Body of pancreas (tissue), 4 donors: ENCODE measurements at regions not wholly inside any gene's neighbourhood (a gene's known extent, or its start where the extent isn't known, plus 50 kb on each side); places are given as distances from the start of the nearest gene placed in this dataset.

Experiments
- ATAC-seq: fragments of 150-250 bp; one replicate; pipeline ENCODE4 v1.9.1; 2016
- DNase-seq, 4 donors: peaks; one replicate each; pipeline ENCODE4 v3.0.0-alpha.2; 2019
- H3K27ac ChIP-seq, 4 donors: fragments of 200-600 bp; sonication (generic); 1 replicate in 3 of 4; 2 replicates in 1 of 4; pipeline versions ENCODE4 v1.5.1 to v1.6.1; 2016 to 2019; ENCODE audit warnings: mild to moderate bottlenecking in 1 of 4, mixed read lengths in 1 of 4, moderate library complexity in 1 of 4
- H3K27me3 ChIP-seq, 2 donors: fragments of 200-600 bp; sonication (generic); one replicate each; pipeline ENCODE4 v1.6.0; 2016; ENCODE audit warnings: mild to moderate bottlenecking in 1 of 2
- H3K36me3 ChIP-seq, 2 donors: fragments of 200-600 bp; sonication (generic); replicated peaks in 1 of 2; 2 replicates each; pipeline ENCODE4 v1.5.1; 2016; ENCODE audit warnings: low read depth in 2 of 2; ENCODE audit not compliant: insufficient read depth in 1 of 2
- H3K4me1 ChIP-seq: fragments of 200-600 bp; sonication (generic); one replicate; pipeline ENCODE4 v1.6.0; 2016
- H3K4me3 ChIP-seq, 2 donors: fragments of 200-600 bp; sonication (generic); 1 replicate in 1 of 2; 2 replicates in 1 of 2; pipeline ENCODE4 v1.5.1; 2016 to 2019
- H3K9me3 ChIP-seq, 3 donors: fragments of 200-600 bp; sonication (generic); 1 replicate in 2 of 3; 2 replicates in 1 of 3; pipeline ENCODE4 v1.5.1; 2016
- POLR2A ChIP-seq, 3 donors: fragments of 450-650 bp; IDR thresholded peaks; one replicate each; pipeline ENCODE4 v1.6.1; 2016; ENCODE audit warnings: antibody characterized with exemption in 3 of 3, mild to moderate bottlenecking in 2 of 3
- WGBS, 2 donors: methylation state at CpG; one replicate each; pipeline ENCODE4 v1.1.5; 2017; 5-methylcytosine and 5-hydroxymethylcytosine counted together
- intact Hi-C: fragments of 100-400 bp; cut with DNase I; formaldehyde crosslinking; loops from one replicate; pipeline ENCODE4 v1.15.1; 2023
- TF ChIP-seq, protein P1 (sequence below), 7 experiments: fragments of 450-650 bp in 4 of 7; fragments of 200-600 bp in 3 of 7; sonication (generic) in 3 of 7; IDR thresholded peaks; one replicate each; pipeline ENCODE4 v1.5.1; 2016 to 2019; ENCODE audit warnings: antibody characterized with exemption in 7 of 7

- H3K9me3 ChIP-seq, result no peaks in the 10 kb centered on the region
- ATAC-seq, result no peak
- no peak overlapping the region for H3K27ac ChIP-seq
- no peaks in the 10 kb centered on the region for H3K4me1 ChIP-seq
- DNase-seq, result no peak
- H3K4me3 ChIP-seq, result no peak overlapping the region
- H3K27me3 ChIP-seq, result no peaks in the 10 kb centered on the region
- intact Hi-C loops, result no loop called here
- TF ChIP-seq, protein P1, sequence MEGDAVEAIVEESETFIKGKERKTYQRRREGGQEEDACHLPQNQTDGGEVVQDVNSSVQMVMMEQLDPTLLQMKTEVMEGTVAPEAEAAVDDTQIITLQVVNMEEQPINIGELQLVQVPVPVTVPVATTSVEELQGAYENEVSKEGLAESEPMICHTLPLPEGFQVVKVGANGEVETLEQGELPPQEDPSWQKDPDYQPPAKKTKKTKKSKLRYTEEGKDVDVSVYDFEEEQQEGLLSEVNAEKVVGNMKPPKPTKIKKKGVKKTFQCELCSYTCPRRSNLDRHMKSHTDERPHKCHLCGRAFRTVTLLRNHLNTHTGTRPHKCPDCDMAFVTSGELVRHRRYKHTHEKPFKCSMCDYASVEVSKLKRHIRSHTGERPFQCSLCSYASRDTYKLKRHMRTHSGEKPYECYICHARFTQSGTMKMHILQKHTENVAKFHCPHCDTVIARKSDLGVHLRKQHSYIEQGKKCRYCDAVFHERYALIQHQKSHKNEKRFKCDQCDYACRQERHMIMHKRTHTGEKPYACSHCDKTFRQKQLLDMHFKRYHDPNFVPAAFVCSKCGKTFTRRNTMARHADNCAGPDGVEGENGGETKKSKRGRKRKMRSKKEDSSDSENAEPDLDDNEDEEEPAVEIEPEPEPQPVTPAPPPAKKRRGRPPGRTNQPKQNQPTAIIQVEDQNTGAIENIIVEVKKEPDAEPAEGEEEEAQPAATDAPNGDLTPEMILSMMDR (IDR thresholded peaks at IDR 0.05), result no peak
- TF ChIP-seq POLR2A (IDR thresholded peaks at IDR 0.05), result no peak
- H3K36me3 ChIP-seq, result no peaks in the 10 kb centered on the region
- WGBS, 2 donors, result 75 to 83% methylated on average over 2 of the region's 2 CpGs
Measured at GRCh38 chr9:82164159-82164558, 175.6 kb downstream of the SPATA31D1 start.

DNA sequence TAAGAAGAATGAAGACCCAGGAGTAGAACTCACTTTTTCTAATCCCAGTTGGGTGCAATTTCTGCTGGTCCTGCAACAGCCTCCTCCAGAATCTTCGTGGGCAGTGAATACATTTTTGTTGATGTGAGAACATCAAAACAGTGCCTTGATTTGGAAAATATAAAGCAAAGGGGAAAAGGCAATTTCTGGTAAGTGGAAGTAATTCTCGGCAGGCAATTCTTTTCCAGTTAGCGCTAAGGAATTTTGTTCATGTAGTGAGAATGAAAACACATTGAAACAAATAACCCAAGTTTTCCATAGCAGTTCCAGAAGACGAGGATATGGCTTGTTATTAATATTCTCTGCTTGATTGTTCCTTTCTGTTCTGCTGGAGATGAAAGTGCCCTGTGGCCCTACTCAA is 178.7 kb downstream of the SPATA31D1 start:
- Histone ChIP-seq H3K27ac (no peak overlapping the region), H3K4me1 (no peaks in the 10 kb centered on the region), H3K4me3 (no peak overlapping the region), H3K36me3 (no peaks in the 10 kb centered on the region), H3K27me3 (no peaks in the 10 kb centered on the region), H3K9me3 (no peaks in the 10 kb centered on the region)
- ATAC-seq (no peak), DNase-seq (no peak)
- intact Hi-C loops, result no loop called here
- 59 to 70% methylated on average over 4 of the region's 4 CpGs for WGBS, 2 donors
- no peak for TF ChIP-seq POLR2A (IDR thresholded peaks at IDR 0.05)
- TF ChIP-seq, protein P1 (IDR thresholded peaks at IDR 0.05), result no peak

DNA sequence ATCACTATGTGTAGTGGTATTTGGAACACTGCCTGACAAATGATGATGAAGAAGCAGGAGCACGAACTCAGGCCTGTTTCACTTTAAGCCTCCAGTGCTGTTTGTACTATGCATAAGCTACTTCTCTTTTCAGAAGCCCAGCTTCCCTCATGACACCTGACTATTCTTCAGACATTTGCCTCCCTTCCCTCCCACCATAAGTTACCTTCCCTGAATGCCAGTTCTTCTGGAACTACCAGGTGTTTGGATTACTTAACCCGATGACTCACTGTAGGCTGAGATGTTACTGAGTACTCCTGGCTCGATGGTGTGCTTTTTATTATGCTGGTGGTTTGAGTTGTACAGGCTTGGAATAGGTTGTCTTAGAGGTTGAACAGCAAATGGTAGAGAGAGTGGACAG is 180.0 kb downstream of the SPATA31D1 start:
- no peak for ATAC-seq
- no peaks in the 10 kb centered on the region for H3K36me3 ChIP-seq

DNA sequence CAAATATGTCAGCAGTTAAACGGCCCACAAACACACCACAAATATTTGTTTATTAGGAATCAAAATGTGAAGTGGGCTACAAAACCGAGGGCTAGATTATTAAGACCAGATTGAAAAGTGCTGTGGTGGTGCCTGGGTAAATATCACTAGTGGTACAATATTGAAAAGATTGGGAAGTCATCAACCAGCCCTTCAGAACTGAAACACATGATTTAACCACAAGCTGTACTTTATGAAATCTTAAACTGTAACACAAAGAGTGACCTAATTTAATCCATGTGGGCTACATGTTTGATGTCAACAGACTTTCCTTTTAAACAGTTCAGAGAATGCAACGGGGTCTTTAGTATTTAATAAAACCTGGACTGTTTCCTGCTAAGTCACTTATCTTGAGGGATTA is 182.3 kb downstream of the SPATA31D1 start:
- Histone ChIP-seq H3K27ac (no peak overlapping the region), H3K9me3 (no peaks in the 10 kb centered on the region), H3K27me3 (no peaks in the 10 kb centered on the region), H3K4me3 (no peak overlapping the region), H3K36me3 (no peaks in the 10 kb centered on the region), H3K4me1 (no peaks in the 10 kb centered on the region)
- no peak for TF ChIP-seq POLR2A (IDR thresholded peaks at IDR 0.05)
- TF ChIP-seq, protein P1 (IDR thresholded peaks at IDR 0.05), result no peak
- ATAC-seq, result no peak
- intact Hi-C loops, result no loop called here
- no peak for DNase-seq
- WGBS, 2 donors, result 18 to 31% methylated on average over 3 of the region's 3 CpGs

More for the DNA sequence above, 180.0 kb downstream of the SPATA31D1 start:
- DNase-seq, result no peak
- TF ChIP-seq, protein P1 (IDR thresholded peaks at IDR 0.05), result no peak
- no peak for TF ChIP-seq POLR2A (IDR thresholded peaks at IDR 0.05)
- intact Hi-C loops, result no loop called here
- Histone ChIP-seq H3K4me3 (no peak overlapping the region), H3K27me3 (no peaks in the 10 kb centered on the region), H3K4me1 (no peaks in the 10 kb centered on the region), H3K27ac (no peak overlapping the region), H3K9me3 (no peaks in the 10 kb centered on the region)
- WGBS, 2 donors, result 64 to 83% methylated on average over 3 of the region's 3 CpGs

GRCh38 chr9:82171271-82171670 is 182.7 kb downstream of the SPATA31D1 start:
- intact Hi-C loops, result no loop called here
- Histone ChIP-seq H3K9me3 (no peaks in the 10 kb centered on the region), H3K4me3 (no peak overlapping the region), H3K4me1 (no peaks in the 10 kb centered on the region), H3K27me3 (no peaks in the 10 kb centered on the region), H3K36me3 (no peaks in the 10 kb centered on the region), H3K27ac (no peak overlapping the region)
- TF ChIP-seq POLR2A (IDR thresholded peaks at IDR 0.05), result no peak
- TF ChIP-seq, protein P1 (IDR thresholded peaks at IDR 0.05), result no peak
- ATAC-seq, result no peak
- 65 to 78% methylated on average over 3 of the region's 3 CpGs for WGBS, 2 donors
- DNase-seq, result no peak
